ENCODE measurements at regions not wholly inside any gene's neighbourhood (a gene's known extent, or its start where the extent isn't known, plus 50 kb on each side); places are given as distances from the start of the nearest gene placed in this dataset.

DNA sequence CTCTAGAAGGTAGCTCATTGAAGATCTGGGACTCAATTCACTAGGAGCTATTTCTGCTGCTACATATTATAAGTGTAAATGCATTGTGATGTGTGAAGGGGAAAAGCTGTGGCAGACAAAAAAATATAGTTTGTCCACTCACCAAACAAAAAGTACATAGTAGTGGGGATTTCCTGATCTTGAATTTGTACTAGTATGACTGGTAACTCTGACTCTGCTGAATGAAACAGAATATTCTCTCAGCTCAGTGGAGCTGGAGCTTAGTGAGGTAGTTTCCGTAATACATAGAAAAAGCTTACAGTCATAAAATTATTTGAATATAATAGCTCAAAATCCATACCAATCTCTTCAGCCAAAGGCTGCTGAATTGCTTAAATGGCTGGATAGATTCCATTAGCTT lies 455.6 kb upstream of the CD180 start:
- ChIA-PET POLR2A (no interaction called here), CTCF (no interaction called here)
- no peaks in the 10 kb centered on the region for H3K36me3 ChIP-seq (ENCODE audit: control insufficient read depth in 2 of 2, insufficient read depth in 1 of 2, low read length in 2 of 2)
- H3K4me1 ChIP-seq (ENCODE audit: control insufficient read depth, insufficient read depth, low read length), result peaks cover 6% of the 10 kb centered on the region; the same call in 1 of the 2 replicates
- no peak overlapping the region for H3K4me3 ChIP-seq (ENCODE audit: low read depth, low read length)
- no peak overlapping the region for H3K27ac ChIP-seq (ENCODE audit: extremely low read depth, low read depth, low read length)
- TF ChIP-seq ZNF423 (tag by site-specific recombination; IDR thresholded peaks at IDR 0.05), result no peak
- TF ChIP-seq, protein P1, sequence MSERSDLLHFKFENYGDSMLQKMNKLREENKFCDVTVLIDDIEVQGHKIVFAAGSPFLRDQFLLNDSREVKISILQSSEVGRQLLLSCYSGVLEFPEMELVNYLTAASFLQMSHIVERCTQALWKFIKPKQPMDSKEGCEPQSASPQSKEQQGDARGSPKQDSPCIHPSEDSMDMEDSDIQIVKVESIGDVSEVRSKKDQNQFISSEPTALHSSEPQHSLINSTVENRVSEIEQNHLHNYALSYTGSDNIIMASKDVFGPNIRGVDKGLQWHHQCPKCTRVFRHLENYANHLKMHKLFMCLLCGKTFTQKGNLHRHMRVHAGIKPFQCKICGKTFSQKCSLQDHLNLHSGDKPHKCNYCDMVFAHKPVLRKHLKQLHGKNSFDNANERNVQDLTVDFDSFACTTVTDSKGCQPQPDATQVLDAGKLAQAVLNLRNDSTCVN (tag by site-specific recombination; optimal IDR thresholded peaks at IDR 0.05), result no peak
- no peak for TF ChIP-seq ZNF610 (tag by site-specific recombination; IDR thresholded peaks at IDR 0.05; ENCODE audit: borderline replicate concordance)
- no peak for TF ChIP-seq ZNF558 (tag by site-specific recombination; IDR thresholded peaks at IDR 0.05)
- TF ChIP-seq ZNF248 (tag by site-specific recombination; IDR thresholded peaks at IDR 0.05), result no peak
- no peak for TF ChIP-seq ZNF791 (tag by site-specific recombination; IDR thresholded peaks at IDR 0.05)
- TF ChIP-seq, protein P2, sequence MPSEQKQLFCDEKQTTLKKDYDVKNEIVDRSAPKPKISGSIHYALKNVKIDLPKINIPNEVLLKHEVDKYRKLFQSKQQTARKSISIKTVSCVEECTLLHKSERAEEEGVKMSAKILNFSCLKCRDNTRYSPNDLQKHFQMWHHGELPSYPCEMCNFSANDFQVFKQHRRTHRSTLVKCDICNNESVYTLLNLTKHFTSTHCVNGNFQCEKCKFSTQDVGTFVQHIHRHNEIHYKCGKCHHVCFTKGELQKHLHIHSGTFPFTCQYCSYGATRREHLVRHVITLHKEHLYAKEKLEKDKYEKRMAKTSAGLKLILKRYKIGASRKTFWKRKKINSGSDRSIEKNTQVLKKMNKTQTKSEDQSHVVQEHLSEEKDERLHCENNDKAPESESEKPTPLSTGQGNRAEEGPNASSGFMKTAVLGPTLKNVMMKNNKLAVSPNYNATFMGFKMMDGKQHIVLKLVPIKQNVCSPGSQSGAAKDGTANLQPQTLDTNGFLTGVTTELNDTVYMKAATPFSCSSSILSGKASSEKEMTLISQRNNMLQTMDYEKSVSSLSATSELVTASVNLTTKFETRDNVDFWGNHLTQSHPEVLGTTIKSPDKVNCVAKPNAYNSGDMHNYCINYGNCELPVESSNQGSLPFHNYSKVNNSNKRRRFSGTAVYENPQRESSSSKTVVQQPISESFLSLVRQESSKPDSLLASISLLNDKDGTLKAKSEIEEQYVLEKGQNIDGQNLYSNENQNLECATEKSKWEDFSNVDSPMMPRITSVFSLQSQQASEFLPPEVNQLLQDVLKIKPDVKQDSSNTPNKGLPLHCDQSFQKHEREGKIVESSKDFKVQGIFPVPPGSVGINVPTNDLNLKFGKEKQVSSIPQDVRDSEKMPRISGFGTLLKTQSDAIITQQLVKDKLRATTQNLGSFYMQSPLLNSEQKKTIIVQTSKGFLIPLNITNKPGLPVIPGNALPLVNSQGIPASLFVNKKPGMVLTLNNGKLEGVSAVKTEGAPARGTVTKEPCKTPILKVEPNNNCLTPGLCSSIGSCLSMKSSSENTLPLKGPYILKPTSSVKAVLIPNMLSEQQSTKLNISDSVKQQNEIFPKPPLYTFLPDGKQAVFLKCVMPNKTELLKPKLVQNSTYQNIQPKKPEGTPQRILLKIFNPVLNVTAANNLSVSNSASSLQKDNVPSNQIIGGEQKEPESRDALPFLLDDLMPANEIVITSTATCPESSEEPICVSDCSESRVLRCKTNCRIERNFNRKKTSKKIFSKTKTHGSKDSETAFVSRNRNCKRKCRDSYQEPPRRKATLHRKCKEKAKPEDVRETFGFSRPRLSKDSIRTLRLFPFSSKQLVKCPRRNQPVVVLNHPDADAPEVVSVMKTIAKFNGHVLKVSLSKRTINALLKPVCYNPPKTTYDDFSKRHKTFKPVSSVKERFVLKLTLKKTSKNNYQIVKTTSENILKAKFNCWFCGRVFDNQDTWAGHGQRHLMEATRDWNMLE (tag by site-specific recombination; conservative IDR thresholded peaks at IDR 0.05; ENCODE audit: low read depth), result no peak
- TF ChIP-seq, protein P3, sequence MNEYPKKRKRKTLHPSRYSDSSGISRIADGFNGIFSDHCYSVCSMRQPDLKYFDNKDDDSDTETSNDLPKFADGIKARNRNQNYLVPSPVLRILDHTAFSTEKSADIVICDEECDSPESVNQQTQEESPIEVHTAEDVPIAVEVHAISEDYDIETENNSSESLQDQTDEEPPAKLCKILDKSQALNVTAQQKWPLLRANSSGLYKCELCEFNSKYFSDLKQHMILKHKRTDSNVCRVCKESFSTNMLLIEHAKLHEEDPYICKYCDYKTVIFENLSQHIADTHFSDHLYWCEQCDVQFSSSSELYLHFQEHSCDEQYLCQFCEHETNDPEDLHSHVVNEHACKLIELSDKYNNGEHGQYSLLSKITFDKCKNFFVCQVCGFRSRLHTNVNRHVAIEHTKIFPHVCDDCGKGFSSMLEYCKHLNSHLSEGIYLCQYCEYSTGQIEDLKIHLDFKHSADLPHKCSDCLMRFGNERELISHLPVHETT (tag by site-specific recombination; IDR thresholded peaks at IDR 0.05), result no peak
- TF ChIP-seq SETDB1 (IDR thresholded peaks at IDR 0.05; ENCODE audit: insufficient read length, low read length), result no peak
- no peak for TF ChIP-seq ZNF654 (tag by site-specific recombination; IDR thresholded peaks at IDR 0.05; ENCODE audit: low read depth)
- H3K9me3 ChIP-seq (ENCODE audit: control insufficient read depth, insufficient read depth, low read depth, low read length), result no peaks in the 10 kb centered on the region

DNA sequence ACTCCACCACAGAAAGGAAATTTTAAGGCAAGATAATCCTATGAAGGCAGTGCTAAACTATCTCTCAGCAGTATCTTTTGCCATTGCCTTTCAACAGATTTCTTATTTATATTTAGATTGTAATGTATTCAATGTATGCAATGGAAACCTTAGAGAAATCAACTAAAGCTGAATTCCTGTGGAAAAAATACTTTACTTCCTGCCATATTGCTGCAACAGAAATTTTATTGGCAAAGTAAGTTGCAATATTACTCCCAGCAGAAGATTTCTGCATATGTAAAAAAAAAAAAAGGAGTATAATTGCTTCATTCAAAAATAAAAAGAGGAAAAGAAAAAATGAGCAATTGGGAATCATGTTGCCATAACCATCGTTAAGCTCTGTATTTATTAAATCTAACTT lies 454.6 kb upstream of the CD180 start:
- POLR2A ChIA-PET, result no interaction called here
- CTCF ChIA-PET, result no interaction called here
- no peak for TF ChIP-seq ZNF624 (tag by site-specific recombination; IDR thresholded peaks at IDR 0.05)
- TF ChIP-seq, protein P4, sequence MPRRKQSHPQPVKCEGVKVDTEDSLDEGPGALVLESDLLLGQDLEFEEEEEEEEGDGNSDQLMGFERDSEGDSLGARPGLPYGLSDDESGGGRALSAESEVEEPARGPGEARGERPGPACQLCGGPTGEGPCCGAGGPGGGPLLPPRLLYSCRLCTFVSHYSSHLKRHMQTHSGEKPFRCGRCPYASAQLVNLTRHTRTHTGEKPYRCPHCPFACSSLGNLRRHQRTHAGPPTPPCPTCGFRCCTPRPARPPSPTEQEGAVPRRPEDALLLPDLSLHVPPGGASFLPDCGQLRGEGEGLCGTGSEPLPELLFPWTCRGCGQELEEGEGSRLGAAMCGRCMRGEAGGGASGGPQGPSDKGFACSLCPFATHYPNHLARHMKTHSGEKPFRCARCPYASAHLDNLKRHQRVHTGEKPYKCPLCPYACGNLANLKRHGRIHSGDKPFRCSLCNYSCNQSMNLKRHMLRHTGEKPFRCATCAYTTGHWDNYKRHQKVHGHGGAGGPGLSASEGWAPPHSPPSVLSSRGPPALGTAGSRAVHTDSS (tag by site-specific recombination; IDR thresholded peaks at IDR 0.05), result no peak
- TF ChIP-seq, protein P5, sequence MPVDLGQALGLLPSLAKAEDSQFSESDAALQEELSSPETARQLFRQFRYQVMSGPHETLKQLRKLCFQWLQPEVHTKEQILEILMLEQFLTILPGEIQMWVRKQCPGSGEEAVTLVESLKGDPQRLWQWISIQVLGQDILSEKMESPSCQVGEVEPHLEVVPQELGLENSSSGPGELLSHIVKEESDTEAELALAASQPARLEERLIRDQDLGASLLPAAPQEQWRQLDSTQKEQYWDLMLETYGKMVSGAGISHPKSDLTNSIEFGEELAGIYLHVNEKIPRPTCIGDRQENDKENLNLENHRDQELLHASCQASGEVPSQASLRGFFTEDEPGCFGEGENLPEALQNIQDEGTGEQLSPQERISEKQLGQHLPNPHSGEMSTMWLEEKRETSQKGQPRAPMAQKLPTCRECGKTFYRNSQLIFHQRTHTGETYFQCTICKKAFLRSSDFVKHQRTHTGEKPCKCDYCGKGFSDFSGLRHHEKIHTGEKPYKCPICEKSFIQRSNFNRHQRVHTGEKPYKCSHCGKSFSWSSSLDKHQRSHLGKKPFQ (tag by site-specific recombination; IDR thresholded peaks at IDR 0.05), result no peak
- TF ChIP-seq ZNF707 (tag by site-specific recombination; IDR thresholded peaks at IDR 0.05), result no peak
- TF ChIP-seq, protein P6, sequence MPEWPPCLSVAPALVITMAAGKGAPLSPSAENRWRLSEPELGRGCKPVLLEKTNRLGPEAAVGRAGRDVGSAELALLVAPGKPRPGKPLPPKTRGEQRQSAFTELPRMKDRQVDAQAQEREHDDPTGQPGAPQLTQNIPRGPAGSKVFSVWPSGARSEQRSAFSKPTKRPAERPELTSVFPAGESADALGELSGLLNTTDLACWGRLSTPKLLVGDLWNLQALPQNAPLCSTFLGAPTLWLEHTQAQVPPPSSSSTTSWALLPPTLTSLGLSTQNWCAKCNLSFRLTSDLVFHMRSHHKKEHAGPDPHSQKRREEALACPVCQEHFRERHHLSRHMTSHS (tag by site-specific recombination; IDR thresholded peaks at IDR 0.05), result no peak
- TF ChIP-seq IKZF3 (tag by site-specific recombination; IDR thresholded peaks at IDR 0.05), result no peak
- no peak for TF ChIP-seq ZNF155 (tag by site-specific recombination; IDR thresholded peaks at IDR 0.05)
- TF ChIP-seq, protein P7, sequence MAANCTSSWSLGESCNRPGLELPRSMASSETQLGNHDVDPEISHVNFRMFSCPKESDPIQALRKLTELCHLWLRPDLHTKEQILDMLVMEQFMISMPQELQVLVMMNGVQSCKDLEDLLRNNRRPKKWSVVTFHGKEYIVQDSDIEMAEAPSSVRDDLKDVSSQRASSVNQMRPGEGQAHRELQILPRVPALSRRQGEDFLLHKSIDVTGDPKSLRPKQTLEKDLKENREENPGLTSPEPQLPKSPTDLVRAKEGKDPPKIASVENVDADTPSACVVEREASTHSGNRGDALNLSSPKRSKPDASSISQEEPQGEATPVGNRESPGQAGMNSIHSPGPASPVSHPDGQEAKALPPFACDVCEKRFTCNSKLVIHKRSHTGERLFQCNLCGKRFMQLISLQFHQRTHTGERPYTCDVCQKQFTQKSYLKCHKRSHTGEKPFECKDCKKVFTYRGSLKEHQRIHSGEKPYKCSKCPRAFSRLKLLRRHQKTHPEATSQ (tag by site-specific recombination; IDR thresholded peaks at IDR 0.05), result no peak
- no peak for TF ChIP-seq ZNF830 (tag by site-specific recombination; IDR thresholded peaks at IDR 0.05; ENCODE audit: low read depth)

More for the DNA sequence above, 454.6 kb upstream of the CD180 start:
- Histone ChIP-seq H3K9me3 (ENCODE audit: control insufficient read depth, insufficient read depth, low read depth, low read length) (no peaks in the 10 kb centered on the region), H3K36me3 (ENCODE audit: control insufficient read depth in 2 of 2, insufficient read depth in 1 of 2, low read length in 2 of 2) (no peaks in the 10 kb centered on the region), H3K4me3 (ENCODE audit: low read depth, low read length) (no peak overlapping the region), H3K27ac (ENCODE audit: extremely low read depth, low read depth, low read length) (no peak overlapping the region), H3K4me1 (ENCODE audit: control insufficient read depth, insufficient read depth, low read length) (peaks cover 6% of the 10 kb centered on the region; the same call in 1 of the 2 replicates)

All from HEK293 (cell line).